ENCODE measurements at regions not wholly inside any gene's neighbourhood (a gene's known extent, or its start where the extent isn't known, plus 50 kb on each side); places are given as distances from the start of the nearest gene placed in this dataset.

DNA sequence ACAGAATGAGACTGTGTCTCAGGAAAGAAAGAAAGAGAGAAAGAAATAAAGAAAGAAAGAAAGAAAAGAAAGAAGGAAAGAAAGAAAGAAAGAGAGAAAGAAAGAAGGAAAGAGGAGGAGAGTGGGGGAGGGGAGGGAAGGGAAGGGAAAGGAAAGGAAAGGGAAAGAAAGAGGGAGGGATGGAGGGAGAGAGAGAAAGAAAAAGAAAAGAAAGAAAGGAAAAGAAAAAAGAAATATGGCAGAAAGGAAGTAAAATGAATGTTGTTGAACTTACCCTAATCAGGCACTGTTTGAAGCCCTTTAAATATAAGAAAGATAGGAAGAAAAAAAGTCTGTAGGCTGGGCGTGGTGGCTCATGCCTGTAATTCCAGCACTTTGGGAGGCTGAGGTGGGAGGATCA is 276.1 kb downstream of the INSC start:
- no peak for DNase-seq

DNA sequence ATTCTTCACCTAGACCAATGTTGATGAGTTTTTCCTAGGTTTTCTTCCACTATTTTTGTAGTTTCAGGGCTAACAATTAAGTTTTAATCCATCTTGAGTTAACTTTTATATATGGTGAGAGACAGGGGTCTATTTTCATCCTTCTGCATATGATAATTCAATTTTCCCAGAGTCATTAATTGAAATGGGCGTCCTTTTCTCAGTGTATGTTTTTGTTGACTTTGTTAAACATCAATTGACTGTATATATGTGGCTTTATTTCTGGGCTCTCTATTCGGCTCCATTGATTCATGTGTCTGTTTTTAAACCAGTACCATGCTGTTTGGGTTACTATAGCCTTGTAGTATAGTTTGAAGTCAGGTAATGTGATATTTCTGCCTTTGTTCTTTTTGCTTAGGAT is 282.1 kb downstream of the INSC start:
- DNase-seq = no peak

DNA sequence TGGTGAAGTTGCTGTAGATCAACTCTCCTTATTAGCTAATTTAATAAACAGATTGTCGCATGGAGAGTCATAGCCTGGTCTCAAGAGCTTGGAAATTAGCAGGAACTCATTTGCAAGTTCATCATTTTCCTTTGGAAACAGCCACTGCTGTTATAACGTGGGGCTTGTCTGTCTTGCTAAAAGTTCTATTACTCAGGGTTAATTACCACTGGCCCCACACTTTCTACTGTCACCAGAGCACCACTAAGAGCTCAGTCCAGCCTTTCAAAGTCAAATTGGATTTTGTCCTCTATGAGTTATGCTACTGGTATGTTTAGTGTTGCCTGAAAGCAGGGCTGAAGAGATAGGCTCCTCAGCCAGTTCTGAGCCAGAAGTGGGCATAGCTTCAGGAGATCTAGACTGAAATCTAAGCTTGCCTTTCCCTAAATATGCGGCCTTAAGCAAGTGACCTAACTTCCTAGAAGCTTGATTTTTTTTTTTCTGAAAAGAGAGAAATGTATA is 292.2 kb downstream of the INSC start:
- DNase-seq = no peak

DNA sequence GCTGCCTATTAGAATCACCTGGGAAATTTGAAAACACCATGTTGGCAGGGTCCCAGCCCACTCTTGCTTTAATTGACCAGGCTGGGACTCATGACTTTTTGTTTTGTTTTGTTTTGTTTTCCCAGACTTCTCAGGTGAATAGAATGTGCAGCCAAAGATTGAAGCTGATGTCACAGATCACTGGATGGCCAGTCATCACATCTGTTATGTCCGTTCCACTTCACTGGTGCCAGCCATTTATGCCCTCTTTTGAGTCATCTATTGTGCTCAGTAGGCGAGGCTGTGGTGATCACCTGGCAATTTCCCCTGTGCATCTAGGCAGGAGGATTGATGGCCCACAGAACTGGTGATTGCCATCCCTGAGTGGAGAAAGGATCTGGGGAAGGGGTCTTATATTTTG is 297.3 kb downstream of the INSC start:
- no peak for DNase-seq

DNA sequence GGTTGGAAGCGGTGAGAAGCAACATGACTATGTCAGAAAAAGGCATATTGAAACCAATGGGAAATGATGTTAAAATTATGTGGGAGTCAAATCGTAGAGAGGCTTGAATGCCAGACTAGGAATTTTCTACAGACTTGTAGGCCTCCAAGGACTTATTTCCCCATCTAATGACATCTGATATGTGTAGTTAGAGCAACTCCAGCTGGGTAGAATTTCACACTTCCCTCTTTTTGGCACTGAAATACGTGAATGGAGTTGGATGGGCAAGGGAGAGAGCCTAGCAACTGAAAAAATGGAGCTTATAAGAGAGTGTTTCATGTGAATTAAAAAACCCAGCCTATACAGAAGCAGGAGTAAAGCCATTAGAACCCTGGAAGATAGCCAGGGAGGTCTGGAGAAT is 304.2 kb downstream of the INSC start:
- no peak for DNase-seq

DNA sequence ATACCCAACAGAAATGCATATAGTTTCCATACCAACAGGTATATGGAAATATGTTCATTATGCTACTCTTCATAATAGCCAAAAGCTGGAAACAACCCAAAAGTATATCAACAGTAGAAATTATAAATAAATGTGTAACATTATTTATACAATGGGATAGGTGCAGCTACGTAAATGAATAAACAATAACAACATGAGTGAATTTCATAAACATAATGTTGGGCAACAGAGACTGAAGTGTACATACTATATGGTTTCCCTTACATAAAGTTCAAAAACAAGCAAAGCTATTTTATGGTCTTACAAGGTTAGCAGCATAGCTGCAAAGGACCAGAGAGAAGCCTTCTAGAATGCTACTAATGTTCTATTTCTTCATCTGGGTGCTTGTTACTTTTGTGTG is 305.0 kb downstream of the INSC start:
- DNase-seq = no peak

DNA sequence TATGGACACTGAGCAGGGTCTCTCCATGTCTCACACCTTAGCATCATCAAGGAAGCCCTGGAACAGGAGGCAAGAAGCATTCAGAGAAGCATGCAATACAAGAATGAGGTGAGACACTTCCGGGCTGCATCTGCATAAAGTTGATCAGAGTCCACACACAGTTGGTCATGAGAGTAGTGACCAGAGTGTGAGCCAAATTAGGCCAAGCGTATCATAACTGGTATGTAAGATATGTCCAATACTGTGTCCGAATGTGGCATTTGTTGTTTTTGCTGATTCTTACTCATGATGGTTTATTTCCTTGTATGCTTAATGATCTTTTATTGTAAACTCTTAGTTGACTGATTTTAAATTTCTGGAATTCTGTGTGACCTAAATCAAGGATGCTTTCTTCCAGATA is 315.7 kb downstream of the INSC start:
- DNase-seq = no peak

DNA sequence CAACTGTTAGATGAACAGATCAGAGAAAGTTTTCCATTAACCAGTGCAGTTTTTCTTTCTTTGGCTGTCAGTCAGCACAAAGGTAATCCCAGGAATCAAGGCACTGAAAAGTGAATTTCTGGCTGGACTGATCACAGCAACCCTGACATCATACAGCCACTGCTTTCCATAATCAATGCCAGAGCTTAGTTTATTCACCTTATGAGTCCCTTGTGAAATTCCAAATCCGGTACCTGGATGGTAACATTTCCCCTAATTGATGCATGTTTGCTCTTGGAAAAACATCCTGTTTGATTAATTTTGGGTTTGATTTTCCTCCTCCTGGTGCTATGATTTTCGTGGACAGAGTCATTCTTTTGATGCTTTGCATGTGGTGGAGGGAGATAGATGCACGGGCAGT is 319.8 kb downstream of the INSC start:
- DNase-seq = no peak

DNA sequence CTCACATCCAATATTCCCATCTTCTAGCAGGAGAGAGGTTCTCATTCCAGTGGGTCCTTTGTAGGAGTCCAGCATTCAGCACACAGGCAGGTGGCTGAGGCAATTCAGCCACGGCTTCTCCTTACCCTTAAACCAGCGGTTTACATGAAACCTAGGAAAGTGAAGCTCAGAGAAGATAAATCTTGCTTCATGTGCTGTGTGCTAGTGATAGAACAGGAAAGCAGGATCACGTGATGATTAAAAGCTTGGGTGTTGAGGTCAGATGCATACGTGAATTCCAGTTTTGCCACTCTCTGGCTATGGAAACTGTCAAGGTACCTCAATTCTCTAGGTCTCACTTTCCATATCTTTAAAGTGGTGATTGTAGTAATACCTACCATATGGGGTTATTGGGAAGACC is 331.6 kb downstream of the INSC start:
- no peak for DNase-seq

DNA sequence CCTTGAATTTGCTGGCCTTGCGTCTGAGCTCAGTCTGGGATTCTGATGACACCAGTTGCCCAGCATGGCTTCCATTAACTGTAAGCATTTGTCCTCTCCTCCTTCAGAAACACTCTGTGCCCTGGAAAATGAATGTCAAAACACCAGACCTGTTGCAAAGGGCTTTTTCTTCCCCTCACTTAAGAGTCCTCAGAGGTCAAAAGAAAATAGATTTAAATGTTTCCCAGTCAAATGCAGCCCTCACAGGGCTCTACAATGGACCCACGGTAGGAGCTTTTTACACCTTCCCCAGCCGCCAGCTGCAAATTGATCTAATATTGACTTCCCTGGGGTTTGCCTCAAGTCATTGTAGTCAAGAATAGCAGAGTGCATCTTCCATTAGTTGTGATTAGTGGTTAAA is 332.2 kb downstream of the INSC start:
- no peak for DNase-seq

DNA sequence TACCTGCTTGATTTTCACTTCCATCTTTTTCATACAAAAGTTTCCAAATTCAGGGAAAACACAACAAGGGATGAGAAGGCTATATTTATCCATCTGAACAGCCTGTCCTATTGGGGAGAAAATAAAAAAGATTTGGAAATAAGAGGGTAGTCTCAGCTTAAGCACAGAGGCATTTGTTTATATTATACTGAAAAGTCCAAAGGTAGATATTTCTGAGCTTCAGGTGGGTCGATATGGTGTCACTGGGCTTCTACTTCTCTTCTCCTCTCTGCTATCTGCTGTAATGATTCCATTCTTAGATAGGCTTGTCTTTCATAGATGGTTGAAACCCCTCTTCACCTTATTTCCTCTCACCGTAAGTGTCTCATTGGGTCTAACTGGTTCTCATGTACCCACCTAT is 337.0 kb downstream of the INSC start:
- no peak for DNase-seq

DNA sequence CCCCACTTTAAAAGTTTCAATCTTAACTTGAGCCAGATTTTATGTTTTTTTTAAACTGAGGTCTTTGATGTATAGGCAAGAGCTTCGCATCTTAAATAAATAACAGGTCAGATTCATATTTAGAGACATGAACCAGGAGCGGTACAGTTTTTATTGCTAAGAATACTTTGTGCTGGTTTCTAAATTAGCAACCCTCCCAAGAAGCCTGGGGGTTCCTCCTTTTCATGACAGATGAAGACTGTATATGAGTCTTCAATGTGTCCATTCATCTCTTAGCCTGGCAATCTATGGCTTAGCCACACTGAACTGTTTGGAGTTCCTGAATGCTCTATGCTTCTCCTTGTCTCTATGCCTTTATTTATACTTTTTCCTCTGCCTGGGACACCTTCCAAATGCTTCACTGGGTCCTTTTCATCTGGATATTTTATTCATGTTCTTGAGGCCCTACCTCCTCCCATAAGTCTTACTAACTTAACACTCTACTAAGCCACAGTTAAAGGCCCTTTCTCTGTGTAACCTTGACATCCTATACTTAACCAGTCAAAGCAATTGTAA is 338.6 kb downstream of the INSC start:
- DNase-seq = no peak

DNA sequence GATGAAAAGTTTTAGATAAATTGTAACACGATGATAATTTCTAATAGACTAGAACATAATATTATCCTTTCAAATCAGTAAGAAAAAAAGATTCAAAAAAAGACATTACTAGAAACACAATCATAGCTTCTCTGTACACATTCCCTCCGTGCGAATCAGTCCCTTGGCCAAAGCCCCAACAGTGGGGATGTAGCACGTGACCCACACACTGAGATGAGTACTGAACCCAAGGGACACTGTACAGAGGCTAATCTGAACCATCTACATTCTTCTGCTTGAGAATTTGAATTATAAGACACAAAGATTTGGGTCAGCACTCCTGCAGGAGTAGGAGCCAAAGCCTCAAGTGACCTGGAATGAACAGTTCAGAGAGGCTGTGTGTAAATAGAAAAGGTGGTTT is 353.7 kb downstream of the INSC start:
- DNase-seq = no peak

DNA sequence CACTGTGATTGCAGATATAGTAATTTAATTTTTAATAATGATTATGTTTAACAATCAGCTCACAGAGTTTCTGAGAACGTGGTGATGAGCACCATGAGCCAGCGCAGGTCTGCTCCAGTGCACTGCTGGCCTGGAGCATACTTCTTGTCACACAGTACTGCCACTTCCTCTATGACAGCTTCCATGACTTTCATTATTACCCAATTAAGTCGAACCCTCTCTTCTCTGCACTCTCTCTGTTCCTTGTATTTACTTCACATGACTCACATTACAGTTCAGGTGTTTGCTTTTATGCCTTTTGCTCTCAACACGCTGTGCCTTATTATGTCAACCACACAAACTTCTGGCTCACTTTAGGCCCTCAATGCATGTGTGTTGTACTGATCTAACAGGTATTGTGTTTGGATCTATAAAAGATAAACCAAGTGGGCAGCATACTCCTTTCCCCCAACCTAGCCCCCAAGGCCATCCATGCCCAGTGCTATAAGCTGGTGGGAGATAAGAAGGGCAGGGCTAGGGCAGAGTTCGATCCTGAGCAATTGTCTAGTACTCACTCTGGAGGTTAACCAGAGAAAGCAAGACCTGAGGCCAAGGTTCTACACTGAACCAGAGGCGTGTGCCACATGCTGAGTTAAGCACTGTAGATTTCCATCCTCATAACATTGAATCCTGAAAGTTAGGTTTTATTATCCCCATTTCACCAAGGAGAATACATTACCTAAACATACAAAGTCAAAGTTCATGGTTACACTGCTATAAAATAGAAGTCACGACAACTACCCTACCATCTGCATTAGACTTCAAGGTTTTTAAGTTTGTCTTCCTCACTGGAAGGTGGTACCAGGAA is 356.5 kb downstream of the INSC start:
- no peak for DNase-seq

DNA sequence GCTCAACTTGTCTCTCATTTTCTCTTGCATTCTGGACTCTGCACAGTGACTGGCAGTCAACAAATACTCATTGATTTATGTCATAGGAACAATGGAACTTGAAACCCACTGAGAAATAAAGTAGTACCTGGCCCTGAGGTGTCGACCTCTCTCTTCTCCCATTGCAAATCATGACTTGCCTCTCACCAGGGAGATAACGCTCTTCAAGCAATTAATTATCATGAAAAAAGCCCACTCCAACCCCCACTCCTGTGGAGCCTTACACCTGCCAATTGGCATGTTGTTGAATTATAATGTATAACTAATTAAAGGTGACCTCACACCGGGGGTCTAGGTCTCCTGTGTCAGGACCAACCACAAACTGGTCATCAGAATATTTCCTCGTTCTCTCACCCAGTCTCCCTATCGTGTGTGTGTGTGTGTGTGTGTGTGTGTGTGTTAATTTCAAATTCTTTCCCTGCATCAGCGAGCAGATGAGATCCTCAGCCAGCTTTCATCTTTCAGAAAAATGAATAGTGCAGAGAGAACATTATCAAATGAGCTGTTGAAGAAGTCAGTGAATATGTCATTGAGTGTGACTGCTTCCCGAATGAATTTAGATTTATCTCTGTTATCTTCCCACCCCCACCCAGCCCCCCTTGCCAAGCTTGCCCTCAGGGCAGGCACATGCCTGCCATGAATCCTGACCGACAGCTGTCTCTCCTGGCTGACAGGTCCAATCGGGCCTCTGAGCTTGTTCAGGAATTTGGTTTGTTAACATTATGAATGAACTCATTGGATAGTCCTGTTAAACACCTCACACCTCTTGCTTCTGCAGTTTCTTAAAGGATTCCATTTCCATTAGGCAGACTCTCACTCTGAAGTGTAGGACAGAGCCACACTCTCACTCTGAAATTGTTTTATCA is 357.4 kb downstream of the INSC start:
- DNase-seq = no peak

DNA sequence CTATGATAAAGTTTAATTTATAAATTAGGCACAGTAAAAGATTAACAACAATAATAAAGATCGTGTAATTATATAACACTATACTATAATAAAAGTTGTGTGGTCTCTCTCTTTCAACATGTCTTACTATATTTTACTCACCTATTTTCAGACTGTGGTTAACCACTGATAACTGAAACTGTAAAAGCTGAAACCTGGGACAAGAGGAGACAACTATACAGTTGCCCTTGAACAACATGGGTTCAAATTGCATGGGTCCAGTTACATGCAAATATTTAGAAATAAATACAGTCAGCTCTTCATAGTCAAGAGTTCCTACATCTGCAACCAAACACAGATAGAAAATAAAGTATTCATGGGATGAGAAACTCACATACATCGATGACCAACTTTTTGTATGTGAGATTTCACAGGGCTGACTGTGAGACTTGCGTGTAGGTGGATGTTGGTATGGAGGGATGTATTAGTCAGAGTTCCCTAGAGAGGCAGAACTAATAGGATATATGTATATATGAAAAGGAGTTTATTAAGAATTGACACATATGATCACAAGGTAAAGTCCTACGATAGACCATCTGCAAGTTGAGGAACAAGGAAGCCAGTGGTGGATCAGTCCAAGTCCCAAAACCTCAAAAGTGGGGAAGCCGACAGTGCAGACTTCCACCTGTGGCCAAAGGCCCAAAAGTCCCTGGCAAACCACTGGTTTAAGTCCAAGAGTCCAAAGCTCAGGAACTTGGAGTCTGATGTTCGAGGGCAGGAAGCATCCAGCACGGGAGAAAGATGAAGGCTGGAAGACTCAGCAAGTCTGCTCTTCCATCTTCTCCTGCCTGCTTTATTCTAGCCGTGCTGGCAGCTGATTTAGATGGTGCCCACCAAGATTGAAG is 359.5 kb downstream of the INSC start:
- DNase-seq = no peak

DNA sequence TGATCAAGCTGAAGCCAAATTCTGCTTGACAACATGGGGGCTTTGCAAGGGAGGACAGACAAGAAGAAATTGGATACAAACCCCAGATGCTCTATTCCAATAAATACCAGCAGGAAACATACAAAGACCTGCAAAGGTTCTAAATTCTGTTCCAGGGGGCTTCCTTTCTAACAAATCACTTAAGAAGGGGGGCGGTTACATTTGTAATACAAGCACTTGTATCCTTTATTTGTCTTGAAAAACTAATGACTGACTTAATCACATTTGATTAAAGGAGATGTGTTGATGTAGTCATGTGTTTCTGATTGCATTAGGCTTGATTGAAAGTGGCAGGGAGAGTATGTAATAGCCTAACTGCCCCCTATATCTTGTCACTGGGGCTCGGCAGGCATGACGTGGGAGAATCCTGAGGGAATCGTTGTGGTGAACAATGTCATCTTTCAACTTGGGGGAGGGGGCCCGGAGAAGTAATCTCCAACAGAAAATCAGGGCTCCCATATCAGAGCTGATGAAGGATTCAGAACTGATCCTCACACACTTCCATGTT is 361.7 kb downstream of the INSC start:
- no peak for DNase-seq

DNA sequence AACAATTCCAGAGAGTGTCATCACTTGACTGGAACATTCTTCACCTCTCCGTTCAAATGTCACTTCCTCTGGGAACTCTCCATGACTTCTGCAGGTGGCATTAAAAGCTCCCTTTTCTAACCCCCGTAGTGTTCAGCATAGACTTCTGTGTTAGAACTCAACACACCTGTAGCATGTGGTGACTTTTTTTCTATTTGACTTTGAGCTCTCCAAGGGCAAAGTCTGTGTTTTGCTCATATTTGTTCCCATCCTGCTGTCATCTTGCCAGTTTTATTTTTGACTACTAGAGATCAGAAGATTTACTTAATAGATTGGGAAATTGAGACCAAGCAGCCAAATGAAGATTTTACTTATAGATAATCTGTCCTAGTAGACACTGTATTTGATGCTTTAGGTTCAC is 367.1 kb downstream of the INSC start:
- no peak for DNase-seq

DNA sequence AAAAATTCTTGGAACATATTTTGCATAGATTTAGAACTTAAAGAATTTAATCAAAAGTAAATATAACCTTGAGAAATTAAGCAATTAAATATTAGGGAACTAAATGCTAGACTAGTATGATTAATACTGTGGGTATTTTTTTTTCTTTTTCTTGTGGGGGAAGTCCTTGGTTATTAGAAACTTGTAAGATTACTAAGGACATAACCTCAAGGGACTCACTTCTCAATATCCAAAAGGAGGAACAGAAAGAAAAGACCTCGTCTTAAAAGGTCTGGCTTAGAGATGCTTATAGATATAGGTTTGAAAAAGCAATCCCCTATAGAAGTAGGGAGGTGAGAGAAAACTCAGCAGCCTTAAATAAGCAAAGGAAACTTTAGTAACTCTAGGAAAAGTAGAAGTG is 368.5 kb downstream of the INSC start:
- no peak for DNase-seq

DNA sequence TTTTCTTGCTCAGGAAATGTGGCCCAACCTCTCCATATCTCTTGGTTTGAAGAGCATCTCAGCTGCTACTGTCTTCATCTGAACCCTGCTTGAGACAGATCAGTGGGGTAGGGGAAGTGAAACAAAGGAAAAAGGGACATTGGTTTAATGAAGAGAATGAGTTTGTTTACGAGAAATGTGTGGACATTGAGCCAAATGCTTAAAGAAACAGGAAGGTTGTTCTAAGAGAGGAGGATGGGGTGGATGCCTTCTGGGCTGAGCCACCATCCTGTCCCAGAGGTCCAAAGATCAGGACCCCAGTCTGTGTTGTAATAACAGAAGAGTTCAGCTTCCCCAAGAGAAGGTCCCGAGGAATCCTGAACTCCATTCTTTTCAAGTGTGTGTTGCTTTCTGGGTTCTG is 369.7 kb downstream of the INSC start:
- no peak for DNase-seq

DNA sequence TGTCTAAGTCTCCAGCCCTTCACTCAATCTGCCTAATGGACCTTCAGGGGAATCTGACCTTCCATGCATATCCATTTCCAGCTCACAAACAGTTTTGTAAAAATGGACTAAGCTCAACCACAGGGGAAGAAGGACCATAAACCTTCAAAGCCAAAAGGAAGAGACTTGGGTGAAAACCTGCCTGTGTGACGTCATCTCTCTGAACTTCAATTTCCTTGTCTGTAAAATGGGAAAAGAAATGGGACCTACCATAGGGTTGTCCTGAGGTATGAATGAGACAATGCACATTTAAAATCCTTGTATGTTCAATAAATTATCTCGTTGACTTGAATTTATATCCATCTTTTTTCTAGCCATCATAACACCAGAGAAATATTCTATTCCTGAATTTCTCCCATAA is 370.7 kb downstream of the INSC start:
- DNase-seq = no peak

DNA sequence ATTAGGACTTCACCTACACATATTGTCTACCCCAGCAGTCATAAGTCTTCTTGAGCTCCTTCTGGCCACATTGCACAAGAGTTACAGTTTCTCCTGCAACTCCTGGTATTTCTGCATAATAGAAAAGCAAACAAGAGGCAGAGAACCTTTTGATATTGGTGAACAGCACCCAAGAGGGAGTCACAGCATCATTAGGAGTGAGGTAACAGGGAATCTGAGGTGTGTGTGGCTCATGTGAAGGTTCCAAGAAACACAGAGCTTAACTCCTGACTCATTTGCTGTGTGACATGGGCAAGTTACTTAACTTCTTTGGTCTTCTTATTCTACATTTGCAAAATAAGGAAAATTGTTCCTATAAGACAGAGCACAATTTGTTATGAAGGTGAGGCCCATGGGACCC is 374.6 kb downstream of the INSC start:
- DNase-seq = no peak

All from activated effector memory CD4-positive, alpha-beta T cell treated with anti-CD3 and anti-CD28 coated beads, Interleukin-2, amount 50 U/mL, for 16 hours (primary cell).